Adrenal gland (tissue), 5 donors: ENCODE measurements at regions not wholly inside any gene's neighbourhood (a gene's known extent, or its start where the extent isn't known, plus 50 kb on each side); places are given as distances from the start of the nearest gene placed in this dataset.

Experiments used
- CTCF ChIP-seq, 6 experiments: fragments of 450-650 bp in 4 of 6; fragments of 200-600 bp in 2 of 6; sonication (generic) in 1 of 6; IDR thresholded peaks; 1 replicate in 5 of 6; 2 replicates in 1 of 6; pipeline versions ENCODE4 v1.5.1 to v1.8.0; 2016 to 2021; ENCODE audit warnings: antibody characterized with exemption in 6 of 6, mild to moderate bottlenecking in 2 of 6, moderate library complexity in 1 of 6
- POLR2A ChIP-seq, 2 donors: fragments of 450-650 bp; IDR thresholded peaks; one replicate each; pipeline ENCODE4 v1.6.1; 2017; ENCODE audit warnings: antibody characterized with exemption in 2 of 2, mild to moderate bottlenecking in 2 of 2, moderate library complexity in 1 of 2
- donor health status: DM: no; HTN: no; CAD: no.

- TF ChIP-seq CTCF (IDR thresholded peaks at IDR 0.05) (no peak), POLR2A (IDR thresholded peaks at IDR 0.05) (no peak)
These were observed 141.1 kb downstream of the AASDH start for GRCh38 chr4:56246233-56246610.
